RWPE2 (cell line): ENCODE measurements at regions not wholly inside any gene's neighbourhood (a gene's known extent, or its start where the extent isn't known, plus 50 kb on each side); places are given as distances from the start of the nearest gene placed in this dataset.

Experiments used
- ATAC-seq: fragments of 200-7000 bp; cut with Tn5 transposase; 3 replicates; pipeline ENCODE4 v1.9.1; 2021; ENCODE audit warnings: low read depth
- DNase-seq: peaks from one replicate; pipeline ENCODE4 v3.0.0-alpha.2; 2020; ENCODE audit warnings: low spot score
- H3K27ac ChIP-seq: fragments of 450-650 bp; 2 replicates; pipeline ENCODE4 v1.5.1; 2017; ENCODE audit warnings: mild to moderate bottlenecking; ENCODE audit not compliant: poor library complexity, severe bottlenecking
- H3K27me3 ChIP-seq: fragments of 250-450 bp; sonication (Bioruptor Pico); 2 replicates; pipeline ENCODE4 v1.5.1; 2021; ENCODE audit warnings: mild to moderate bottlenecking, moderate library complexity; ENCODE audit not compliant: insufficient read depth, poor library complexity, severe bottlenecking
- H3K36me3 ChIP-seq: fragments of 250-450 bp; sonication (Bioruptor Pico); 2 replicates; pipeline ENCODE4 v1.5.1; 2020; ENCODE audit warnings: low read depth, mild to moderate bottlenecking, moderate library complexity
- H3K4me1 ChIP-seq: fragments of 250-450 bp; sonication (Bioruptor Pico); 2 replicates; pipeline ENCODE4 v1.5.1; 2021; ENCODE audit warnings: mild to moderate bottlenecking, moderate library complexity; ENCODE audit not compliant: insufficient read depth, poor library complexity, severe bottlenecking
- H3K4me3 ChIP-seq: fragments of 250-450 bp; sonication (Bioruptor Pico); 2 replicates; pipeline ENCODE4 v1.5.1; 2021; ENCODE audit warnings: mild to moderate bottlenecking, moderate library complexity; ENCODE audit not compliant: severe bottlenecking
- H3K9me3 ChIP-seq: fragments of 250-450 bp; sonication (Bioruptor Pico); 2 replicates; pipeline ENCODE4 v1.5.1; 2021; ENCODE audit warnings: mild to moderate bottlenecking, moderate library complexity; ENCODE audit not compliant: severe bottlenecking
- TF ChIP-seq, protein P1 (sequence below): fragments of 450-650 bp; IDR thresholded peaks from one replicate; pipeline ENCODE4 v1.5.1; 2017; ENCODE audit warnings: mild to moderate bottlenecking, moderate library complexity; ENCODE audit not compliant: poor library complexity, severe bottlenecking

DNA sequence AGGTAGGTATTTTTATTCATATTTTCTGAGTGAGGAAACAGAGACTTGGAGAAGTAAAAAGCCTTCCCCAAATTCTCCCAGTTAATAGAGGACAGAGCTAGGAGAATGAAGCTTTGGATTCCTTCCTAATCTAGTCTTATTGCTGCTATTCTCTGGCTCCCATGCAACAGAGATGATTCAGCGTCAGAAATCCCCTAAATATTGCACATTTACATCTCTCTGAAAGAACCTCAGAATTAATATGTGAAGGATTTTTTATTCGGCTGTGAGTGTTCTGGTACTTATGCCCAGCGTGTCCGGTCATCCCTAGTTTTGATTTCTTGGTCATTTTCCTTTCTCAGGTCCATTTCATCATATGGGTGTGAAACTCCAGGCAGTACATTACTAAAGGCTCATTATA is 91.2 kb upstream of the SESTD1 start:
- H3K4me3 ChIP-seq: no peak overlapping the region
- ATAC-seq (no peak), DNase-seq (no peak)
- H3K4me1 ChIP-seq: no peaks in the 10 kb centered on the region
- H3K36me3 ChIP-seq: no peaks in the 10 kb centered on the region
- no peak overlapping the region for H3K27ac ChIP-seq
- no peaks in the 10 kb centered on the region for H3K27me3 ChIP-seq
- no peaks in the 10 kb centered on the region for H3K9me3 ChIP-seq
- TF ChIP-seq, protein P1, sequence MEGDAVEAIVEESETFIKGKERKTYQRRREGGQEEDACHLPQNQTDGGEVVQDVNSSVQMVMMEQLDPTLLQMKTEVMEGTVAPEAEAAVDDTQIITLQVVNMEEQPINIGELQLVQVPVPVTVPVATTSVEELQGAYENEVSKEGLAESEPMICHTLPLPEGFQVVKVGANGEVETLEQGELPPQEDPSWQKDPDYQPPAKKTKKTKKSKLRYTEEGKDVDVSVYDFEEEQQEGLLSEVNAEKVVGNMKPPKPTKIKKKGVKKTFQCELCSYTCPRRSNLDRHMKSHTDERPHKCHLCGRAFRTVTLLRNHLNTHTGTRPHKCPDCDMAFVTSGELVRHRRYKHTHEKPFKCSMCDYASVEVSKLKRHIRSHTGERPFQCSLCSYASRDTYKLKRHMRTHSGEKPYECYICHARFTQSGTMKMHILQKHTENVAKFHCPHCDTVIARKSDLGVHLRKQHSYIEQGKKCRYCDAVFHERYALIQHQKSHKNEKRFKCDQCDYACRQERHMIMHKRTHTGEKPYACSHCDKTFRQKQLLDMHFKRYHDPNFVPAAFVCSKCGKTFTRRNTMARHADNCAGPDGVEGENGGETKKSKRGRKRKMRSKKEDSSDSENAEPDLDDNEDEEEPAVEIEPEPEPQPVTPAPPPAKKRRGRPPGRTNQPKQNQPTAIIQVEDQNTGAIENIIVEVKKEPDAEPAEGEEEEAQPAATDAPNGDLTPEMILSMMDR: no peak

DNA sequence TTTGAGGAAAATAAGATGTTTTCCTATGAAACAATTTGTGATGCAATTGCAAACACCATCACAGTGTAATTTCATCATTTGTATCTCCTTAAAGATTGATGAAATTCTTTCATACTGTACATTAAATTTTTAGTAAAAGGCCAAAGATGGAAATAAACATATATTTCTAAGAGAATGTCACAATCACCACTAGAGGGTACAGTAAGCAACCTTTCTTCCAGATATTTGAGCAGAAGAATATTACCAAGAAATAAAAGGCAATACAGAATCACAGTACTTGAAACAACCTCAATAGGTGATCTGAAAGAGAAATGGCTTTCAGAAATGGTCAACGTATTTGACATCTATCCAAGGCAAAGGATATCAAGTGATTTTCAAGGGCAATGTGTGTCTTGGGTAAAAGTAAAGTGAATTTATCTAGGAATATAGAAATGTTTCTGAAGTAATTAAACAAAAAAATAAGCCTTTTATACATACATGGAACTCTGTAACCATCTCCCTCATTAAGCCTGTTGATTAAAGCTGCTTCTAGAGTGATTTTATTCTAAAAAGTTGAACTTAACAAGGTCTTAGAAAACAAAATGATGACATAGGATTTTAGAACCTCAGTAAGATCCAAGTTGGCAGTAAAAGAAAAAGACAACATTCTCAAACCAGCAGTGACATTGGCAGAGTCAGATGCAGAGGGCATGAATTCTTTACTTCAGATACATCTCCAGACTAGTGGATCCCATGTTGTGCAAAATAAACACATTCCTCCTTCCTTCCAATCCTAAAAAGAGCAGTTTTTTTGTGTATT is 90.3 kb upstream of the SESTD1 start:
- no peak for ATAC-seq

DNA sequence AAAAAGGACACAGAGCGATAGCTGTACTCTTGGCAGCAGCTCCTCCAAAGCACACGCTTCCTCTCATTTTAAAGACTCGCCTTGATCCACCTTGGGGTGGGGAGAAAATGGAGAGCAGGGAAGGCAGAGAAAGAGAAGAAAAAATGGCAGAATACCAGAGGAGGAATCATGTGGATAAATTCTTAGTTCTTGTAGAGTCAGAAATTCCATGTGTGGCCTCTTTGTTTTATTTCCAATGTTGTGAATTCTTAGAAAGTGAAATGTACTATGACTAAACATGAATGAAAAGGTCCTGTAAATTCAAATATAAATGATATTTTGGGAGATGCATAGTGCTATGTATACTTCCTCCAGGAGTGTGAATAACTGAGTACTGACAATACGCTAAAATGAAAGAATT is 89.7 kb upstream of the SESTD1 start:
- Histone ChIP-seq H3K9me3 (no peaks in the 10 kb centered on the region), H3K4me3 (no peak overlapping the region), H3K27ac (no peak overlapping the region), H3K36me3 (no peaks in the 10 kb centered on the region), H3K27me3 (no peaks in the 10 kb centered on the region), H3K4me1 (no peaks in the 10 kb centered on the region)
- no peak for ATAC-seq
- TF ChIP-seq, protein P1: no peak
- DNase-seq: no peak

More for the DNA sequence above, 90.3 kb upstream of the SESTD1 start:
- Histone ChIP-seq H3K36me3 (no peaks in the 10 kb centered on the region), H3K27me3 (no peaks in the 10 kb centered on the region), H3K27ac (no peak overlapping the region), H3K4me3 (no peak overlapping the region), H3K4me1 (no peaks in the 10 kb centered on the region), H3K9me3 (no peaks in the 10 kb centered on the region)
- TF ChIP-seq, protein P1: peak; percentile 51
- DNase-seq: no peak

DNA sequence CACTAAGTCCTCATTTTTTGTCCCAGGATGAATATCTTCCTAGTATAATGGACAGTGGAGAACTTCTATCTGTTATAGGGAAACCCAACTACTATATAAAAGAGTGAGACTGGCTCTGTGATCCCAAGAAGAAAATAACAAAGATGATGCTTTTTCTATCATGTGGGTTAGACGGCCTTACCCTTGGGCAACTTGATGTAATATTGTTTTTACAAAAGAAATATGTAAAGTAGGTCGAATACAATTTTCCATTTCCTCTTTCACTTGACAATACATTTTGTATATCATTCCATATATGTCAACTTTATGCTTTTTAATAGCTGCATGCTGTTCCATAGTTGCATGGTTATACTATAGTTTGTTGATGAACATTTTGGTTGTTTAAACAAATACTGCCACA is 87.5 kb upstream of the SESTD1 start:
- TF ChIP-seq, protein P1: no peak
- Histone ChIP-seq H3K4me3 (no peak overlapping the region), H3K27ac (no peak overlapping the region), H3K27me3 (no peaks in the 10 kb centered on the region), H3K4me1 (no peaks in the 10 kb centered on the region), H3K36me3 (no peaks in the 10 kb centered on the region), H3K9me3 (no peaks in the 10 kb centered on the region)
- ATAC-seq (no peak), DNase-seq (no peak)

DNA sequence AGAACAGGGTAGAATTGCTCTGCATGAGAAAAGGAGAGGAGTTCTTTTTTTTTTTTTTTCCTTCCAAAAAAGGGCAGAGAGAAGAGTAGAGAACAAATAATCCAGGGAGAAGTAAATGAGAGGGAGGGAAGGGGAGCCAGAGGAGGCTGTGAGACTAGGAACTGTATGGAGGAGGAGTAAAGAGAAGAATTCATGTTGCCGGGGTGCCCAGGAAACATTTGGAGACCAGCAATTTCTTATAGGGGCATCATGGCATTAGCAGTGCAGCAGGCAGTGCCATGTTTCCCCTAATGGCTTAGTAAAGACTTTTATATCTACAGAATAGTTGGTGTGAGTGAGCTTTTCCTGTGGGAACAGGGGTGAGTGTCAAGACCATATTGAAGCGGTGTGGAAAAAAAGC is 86.4 kb upstream of the SESTD1 start:
- Histone ChIP-seq H3K27me3 (no peaks in the 10 kb centered on the region), H3K9me3 (no peaks in the 10 kb centered on the region), H3K4me1 (no peaks in the 10 kb centered on the region), H3K27ac (no peak overlapping the region), H3K36me3 (no peaks in the 10 kb centered on the region), H3K4me3 (no peak overlapping the region)
- DNase-seq (no peak), ATAC-seq (no peak)
- TF ChIP-seq, protein P1: no peak
